MM.1S (cell line): ENCODE measurements at regions not wholly inside any gene's neighbourhood (a gene's known extent, or its start where the extent isn't known, plus 50 kb on each side); places are given as distances from the start of the nearest gene placed in this dataset.

Source experiments
- DNase-seq: peaks from one replicate; pipeline ENCODE4 v3.0.0-alpha.2; 2015
- H2AFZ ChIP-seq: fragments of 300-600 bp; sonication (generic); 2 replicates; pipeline ENCODE4 v1.6.0; 2016; ENCODE audit warnings: antibody characterized with exemption, low read length
- H3F3A ChIP-seq: fragments of 300-600 bp; sonication (generic); 2 replicates; pipeline ENCODE4 v1.6.1; 2016; ENCODE audit warnings: mild to moderate bottlenecking, antibody characterized with exemption, low read length, moderate library complexity, mixed read lengths; ENCODE audit not compliant: insufficient read depth
- H3K27ac ChIP-seq: fragments of 300-600 bp; sonication (generic); 2 replicates; pipeline ENCODE4 v1.5.1; 2016; ENCODE audit warnings: mild to moderate bottlenecking, low read length
- H3K27me3 ChIP-seq: fragments of 300-600 bp; sonication (generic); replicated peaks from 2 replicates; pipeline ENCODE4 v1.6.0; 2016; ENCODE audit warnings: low read length; ENCODE audit not compliant: insufficient read depth
- H3K36me3 ChIP-seq: fragments of 300-600 bp; sonication (generic); replicated peaks from 2 replicates; pipeline ENCODE4 v1.6.1; 2016; ENCODE audit warnings: mild to moderate bottlenecking, low read length, mixed read lengths; ENCODE audit not compliant: insufficient read depth
- H3K4me1 ChIP-seq: fragments of 300-600 bp; sonication (generic); 2 replicates; pipeline ENCODE4 v1.6.1; 2016; ENCODE audit warnings: low read length, mixed read lengths
- H3K4me2 ChIP-seq: fragments of 300-600 bp; sonication (generic); 2 replicates; pipeline ENCODE4 v1.6.0; 2016; ENCODE audit warnings: low read depth, low read length
- H3K4me3 ChIP-seq: fragments of 300-600 bp; sonication (generic); 2 replicates; pipeline ENCODE4 v1.5.1; 2016; ENCODE audit warnings: low read length, mixed read lengths
- H3K79me2 ChIP-seq: fragments of 300-600 bp; sonication (generic); 2 replicates; pipeline ENCODE4 v1.6.1; 2016; ENCODE audit warnings: mixed run types, low read length, mixed read lengths
- H3K9ac ChIP-seq: fragments of 300-600 bp; sonication (generic); 2 replicates; pipeline ENCODE4 v1.6.1; 2016; ENCODE audit warnings: low read length, mixed read lengths
- H3K9me2 ChIP-seq: fragments of 300-600 bp; sonication (generic); replicated peaks from 2 replicates; pipeline ENCODE4 v1.6.1; 2016; ENCODE audit warnings: mild to moderate bottlenecking, low read length, mixed read lengths; ENCODE audit not compliant: insufficient read depth
- H3K9me3 ChIP-seq: fragments of 300-600 bp; sonication (generic); replicated peaks from 2 replicates; pipeline ENCODE4 v1.6.1; 2016; ENCODE audit warnings: mild to moderate bottlenecking, low read length, mixed read lengths; ENCODE audit not compliant: insufficient read depth
- H4K20me1 ChIP-seq: fragments of 300-600 bp; sonication (generic); 2 replicates; pipeline ENCODE4 v1.6.1; 2016; ENCODE audit warnings: mild to moderate bottlenecking, low read length, moderate library complexity, mixed read lengths; ENCODE audit not compliant: insufficient read depth
- EZH2 ChIP-seq: fragments of 300-600 bp; sonication (generic); optimal IDR thresholded peaks from 2 replicates; pipeline ENCODE3; 2017; ENCODE audit warnings: low read depth, mild to moderate bottlenecking, antibody characterized with exemption, low read length, mixed read lengths
- EZH2phosphoT487 ChIP-seq: fragments of 300-600 bp; sonication (generic); IDR thresholded peaks from 2 replicates; pipeline ENCODE4 v1.6.1; 2018; ENCODE audit warnings: antibody characterized with exemption, low read length
- TF ChIP-seq, protein P1 (sequence below): fragments of 300-600 bp; sonication (generic); IDR thresholded peaks from 2 replicates; pipeline ENCODE4 v1.5.1; 2016; ENCODE audit warnings: antibody characterized with exemption, low read length, mixed read lengths

DNA sequence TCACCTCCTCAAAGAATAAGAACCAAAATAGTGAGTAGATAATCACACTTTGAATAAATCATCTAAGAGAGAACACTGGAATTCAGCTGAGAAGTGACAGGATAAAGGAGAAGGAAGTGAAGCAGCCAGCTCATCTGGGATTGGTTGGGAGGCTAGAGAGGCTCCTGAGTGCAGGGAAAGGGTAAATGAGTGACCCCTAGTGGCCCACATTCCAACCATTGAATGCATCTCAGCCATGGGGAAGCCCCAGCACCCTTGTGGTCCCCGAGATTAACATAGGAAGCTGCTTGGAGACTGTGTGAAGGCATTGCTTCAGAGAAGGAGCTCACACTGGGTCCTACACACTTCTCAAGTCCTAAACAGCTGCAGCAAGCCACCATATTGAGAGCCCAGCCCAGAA is 82.3 kb downstream of the JRKL start:
- DNase-seq: no peak
- Histone ChIP-seq H3K4me2 (no peak overlapping the region), H3K27me3 (no peaks in the 10 kb centered on the region), H3K4me1 (no peaks in the 10 kb centered on the region), H4K20me1 (no peaks in the 10 kb centered on the region), H3K79me2 (no peaks in the 10 kb centered on the region), H3K36me3 (no peaks in the 10 kb centered on the region), H3K4me3 (no peak overlapping the region), H2AFZ (no peak overlapping the region), H3K9me3 (no peaks in the 10 kb centered on the region), H3K9me2 (no peaks in the 10 kb centered on the region), H3K9ac (no peak overlapping the region), H3F3A (no peaks in the 10 kb centered on the region), H3K27ac (no peak overlapping the region)
- TF ChIP-seq, protein P1, sequence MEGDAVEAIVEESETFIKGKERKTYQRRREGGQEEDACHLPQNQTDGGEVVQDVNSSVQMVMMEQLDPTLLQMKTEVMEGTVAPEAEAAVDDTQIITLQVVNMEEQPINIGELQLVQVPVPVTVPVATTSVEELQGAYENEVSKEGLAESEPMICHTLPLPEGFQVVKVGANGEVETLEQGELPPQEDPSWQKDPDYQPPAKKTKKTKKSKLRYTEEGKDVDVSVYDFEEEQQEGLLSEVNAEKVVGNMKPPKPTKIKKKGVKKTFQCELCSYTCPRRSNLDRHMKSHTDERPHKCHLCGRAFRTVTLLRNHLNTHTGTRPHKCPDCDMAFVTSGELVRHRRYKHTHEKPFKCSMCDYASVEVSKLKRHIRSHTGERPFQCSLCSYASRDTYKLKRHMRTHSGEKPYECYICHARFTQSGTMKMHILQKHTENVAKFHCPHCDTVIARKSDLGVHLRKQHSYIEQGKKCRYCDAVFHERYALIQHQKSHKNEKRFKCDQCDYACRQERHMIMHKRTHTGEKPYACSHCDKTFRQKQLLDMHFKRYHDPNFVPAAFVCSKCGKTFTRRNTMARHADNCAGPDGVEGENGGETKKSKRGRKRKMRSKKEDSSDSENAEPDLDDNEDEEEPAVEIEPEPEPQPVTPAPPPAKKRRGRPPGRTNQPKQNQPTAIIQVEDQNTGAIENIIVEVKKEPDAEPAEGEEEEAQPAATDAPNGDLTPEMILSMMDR: no peak
- no peak for TF ChIP-seq EZH2phosphoT487
- TF ChIP-seq EZH2: no peak

DNA sequence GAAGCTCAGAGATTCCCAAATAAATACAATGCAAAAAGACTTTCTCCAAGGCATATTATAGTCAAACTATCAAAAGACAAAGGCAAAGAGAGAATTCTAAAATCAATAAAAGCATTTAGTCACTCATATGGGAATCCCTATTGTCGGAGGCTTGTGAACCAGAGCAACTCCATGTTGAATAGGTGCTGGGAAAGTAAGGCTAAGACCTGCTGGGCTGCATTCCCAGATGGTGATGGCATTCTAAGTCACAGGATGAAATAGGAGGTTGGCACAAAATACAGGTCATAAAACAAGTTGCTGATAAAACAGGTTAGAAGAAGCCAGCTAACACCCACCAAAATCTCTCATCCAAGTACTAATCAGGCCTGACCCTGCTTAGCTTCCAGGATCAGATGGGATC is 84.5 kb downstream of the JRKL start:
- Histone ChIP-seq H3K79me2 (no peaks in the 10 kb centered on the region), H3K4me2 (no peak overlapping the region), H3K27me3 (no peaks in the 10 kb centered on the region), H3F3A (no peaks in the 10 kb centered on the region), H3K4me1 (no peaks in the 10 kb centered on the region), H2AFZ (no peak overlapping the region), H3K36me3 (no peaks in the 10 kb centered on the region), H4K20me1 (no peaks in the 10 kb centered on the region), H3K9me2 (no peaks in the 10 kb centered on the region), H3K27ac (no peak overlapping the region), H3K4me3 (no peak overlapping the region), H3K9me3 (no peaks in the 10 kb centered on the region), H3K9ac (no peak overlapping the region)
- TF ChIP-seq, protein P1: no peak
- TF ChIP-seq EZH2phosphoT487: no peak
- no peak for TF ChIP-seq EZH2
- no peak for DNase-seq

DNA sequence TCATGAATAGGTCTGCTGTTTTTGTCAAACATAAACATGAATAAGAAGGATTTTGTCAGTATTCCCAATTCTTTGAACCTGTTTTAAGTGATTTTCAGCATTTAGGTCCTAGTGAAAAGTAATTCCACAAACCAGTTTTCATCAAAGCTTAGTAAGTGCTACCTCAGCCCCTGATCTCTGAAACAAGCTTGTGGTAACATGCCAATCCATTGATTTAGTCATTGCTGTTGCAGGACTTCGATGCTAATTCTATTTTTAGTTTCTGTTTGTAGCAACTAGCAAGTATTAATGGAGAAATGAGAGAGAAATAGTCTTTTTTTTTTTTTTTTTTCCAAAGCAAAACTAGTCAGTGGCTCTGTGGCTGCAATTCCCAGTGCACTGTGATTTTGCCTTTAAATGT is 91.4 kb downstream of the JRKL start:
- H3K27me3 ChIP-seq: no peaks in the 10 kb centered on the region
- no peak overlapping the region for H3K4me3 ChIP-seq
- TF ChIP-seq, protein P1: no peak
- no peak for TF ChIP-seq EZH2
- TF ChIP-seq EZH2phosphoT487: no peak
- no peaks in the 10 kb centered on the region for H3K79me2 ChIP-seq
- DNase-seq: no peak
- no peaks in the 10 kb centered on the region for H3K9me3 ChIP-seq
- H2AFZ ChIP-seq: no peak overlapping the region
- H3K27ac ChIP-seq: no peak overlapping the region
- H4K20me1 ChIP-seq: no peaks in the 10 kb centered on the region
- H3K36me3 ChIP-seq: no peaks in the 10 kb centered on the region
- H3K9me2 ChIP-seq: no peaks in the 10 kb centered on the region
- no peak overlapping the region for H3K9ac ChIP-seq
- H3K4me1 ChIP-seq: no peaks in the 10 kb centered on the region
- H3K4me2 ChIP-seq: no peak overlapping the region
- H3F3A ChIP-seq: no peaks in the 10 kb centered on the region
